HUES48 (cell line): ENCODE measurements at regions not wholly inside any gene's neighbourhood (a gene's known extent, or its start where the extent isn't known, plus 50 kb on each side); places are given as distances from the start of the nearest gene placed in this dataset.

Experiments
- H3K27ac ChIP-seq: one replicate; pipeline ENCODE4 v1.7.0; 2013; ENCODE audit warnings: low read depth, low read length, inconsistent platforms
- H3K27me3 ChIP-seq: 2 replicates; pipeline ENCODE4 v1.6.1; 2013; ENCODE audit warnings: mild to moderate bottlenecking, low read length; ENCODE audit not compliant: control insufficient read depth, insufficient read depth
- H3K36me3 ChIP-seq: 2 replicates; pipeline ENCODE4 v1.6.1; 2013; ENCODE audit warnings: low read length; ENCODE audit not compliant: control insufficient read depth, insufficient read depth
- H3K4me1 ChIP-seq: 2 replicates; pipeline ENCODE4 v1.6.1; 2013; ENCODE audit warnings: mild to moderate bottlenecking, low read length; ENCODE audit not compliant: control insufficient read depth, insufficient read depth
- H3K4me3 ChIP-seq: 2 replicates; pipeline ENCODE4 v1.5.1; 2013; ENCODE audit warnings: mild to moderate bottlenecking, low read depth, low read length
- H3K9ac ChIP-seq: 2 replicates; pipeline ENCODE4 v1.6.1; 2013; ENCODE audit warnings: mild to moderate bottlenecking, low read depth, low read length, moderate library complexity
- H3K9me3 ChIP-seq: 2 replicates; pipeline ENCODE4 v1.6.1; 2013; ENCODE audit warnings: low read length; ENCODE audit not compliant: control insufficient read depth, insufficient read depth

DNA sequence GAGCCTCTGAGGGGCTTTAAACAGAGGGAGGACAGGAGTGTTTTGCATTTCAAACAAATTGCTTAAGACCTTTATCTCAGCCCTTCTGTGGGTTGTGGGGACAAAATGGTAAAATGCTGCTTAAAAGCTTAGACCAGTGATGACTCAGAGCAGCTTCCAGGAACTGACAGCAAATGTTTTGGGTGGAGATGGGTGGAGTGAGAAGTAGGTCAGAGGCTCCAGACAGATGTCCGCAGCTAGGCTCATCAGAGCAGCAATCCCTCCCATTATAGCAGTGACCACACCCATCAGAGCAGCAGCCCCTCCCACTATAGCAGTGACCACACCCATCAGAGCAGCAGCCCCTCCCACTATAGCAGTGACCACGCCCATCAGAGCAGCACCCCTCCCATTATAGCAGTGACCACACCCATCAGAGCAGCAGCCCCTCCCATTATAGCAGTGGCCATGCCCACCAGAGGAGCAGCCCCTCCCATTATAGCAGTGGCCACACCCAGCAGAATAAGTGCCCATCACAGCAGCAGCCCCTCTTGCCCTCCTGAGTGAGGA is 532.2 kb downstream of the MATN1 start:
- Histone ChIP-seq H3K9me3 (no peaks in the 10 kb centered on the region), H3K4me1 (no peaks in the 10 kb centered on the region), H3K36me3 (no peaks in the 10 kb centered on the region), H3K9ac (no peak overlapping the region), H3K4me3 (no peak overlapping the region), H3K27ac (no peak overlapping the region), H3K27me3 (no peaks in the 10 kb centered on the region)

DNA sequence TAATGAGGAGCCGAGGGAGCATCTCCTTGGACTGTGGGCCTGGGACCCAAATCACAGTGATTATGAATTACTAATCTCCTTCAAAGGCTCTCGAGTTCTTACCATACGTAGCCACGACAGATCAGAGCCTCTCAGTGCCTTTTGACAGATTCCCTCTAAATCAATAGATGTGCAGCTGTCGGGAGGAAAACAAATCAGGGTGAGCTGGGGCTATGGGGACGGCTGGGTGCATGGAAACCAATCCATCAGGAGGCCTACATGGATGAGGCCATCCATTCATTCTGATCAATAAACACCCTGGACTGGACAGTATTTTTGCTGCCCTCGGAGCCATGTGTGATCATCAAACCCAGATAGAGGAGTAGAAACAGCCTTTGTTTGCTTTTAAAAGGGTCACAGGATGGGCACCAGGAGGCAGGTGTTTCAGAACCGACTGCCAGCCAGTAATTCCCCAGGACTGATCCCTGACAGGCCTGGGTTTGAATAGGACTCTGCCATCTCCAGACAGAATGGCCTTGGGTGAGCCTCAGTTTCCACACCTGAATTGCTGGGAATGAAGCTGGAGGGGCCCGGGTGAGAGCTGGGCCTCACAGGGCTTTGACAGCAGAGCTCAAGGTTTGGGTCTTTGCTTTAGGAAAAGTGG is 532.8 kb downstream of the MATN1 start:
- Histone ChIP-seq H3K9ac (no peak overlapping the region), H3K27me3 (no peaks in the 10 kb centered on the region), H3K9me3 (no peaks in the 10 kb centered on the region), H3K4me3 (no peak overlapping the region), H3K4me1 (no peaks in the 10 kb centered on the region), H3K27ac (no peak overlapping the region), H3K36me3 (no peaks in the 10 kb centered on the region)

DNA sequence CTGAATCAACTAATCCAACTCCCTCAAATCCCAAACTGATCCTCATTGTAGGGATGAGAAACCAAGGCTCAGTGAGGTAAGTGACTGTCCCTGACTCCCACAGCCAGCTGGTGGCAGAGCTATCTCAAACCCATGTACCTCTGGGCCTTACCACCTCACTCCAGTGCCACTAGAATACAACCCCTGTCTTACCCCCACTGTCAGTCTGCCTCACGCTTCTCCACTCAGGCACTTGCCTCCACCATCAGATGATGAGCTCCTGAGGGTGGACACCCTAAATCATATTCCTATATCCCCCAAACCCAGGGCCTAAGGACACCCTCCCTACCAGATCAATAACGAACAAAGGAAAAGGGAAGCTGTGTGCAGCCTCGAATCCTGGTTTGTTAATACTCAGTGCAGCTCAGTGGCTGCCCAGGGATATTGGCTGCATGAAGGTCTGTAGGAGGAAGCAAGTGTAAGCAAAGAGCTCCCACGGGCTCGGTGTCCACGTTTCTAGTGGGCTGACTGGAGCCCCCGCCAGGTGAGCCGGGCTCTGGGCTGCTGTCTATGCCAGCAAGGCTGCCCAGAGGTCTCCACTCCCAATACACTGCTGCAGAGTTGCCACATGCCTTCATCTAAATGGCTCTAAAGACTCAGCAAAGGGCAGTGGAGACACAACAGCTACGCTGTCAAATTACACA is 533.4 kb downstream of the MATN1 start:
- Histone ChIP-seq H3K4me1 (no peaks in the 10 kb centered on the region), H3K4me3 (no peak overlapping the region), H3K9ac (no peak overlapping the region), H3K36me3 (no peaks in the 10 kb centered on the region), H3K9me3 (no peaks in the 10 kb centered on the region), H3K27me3 (no peaks in the 10 kb centered on the region), H3K27ac (no peak overlapping the region)

DNA sequence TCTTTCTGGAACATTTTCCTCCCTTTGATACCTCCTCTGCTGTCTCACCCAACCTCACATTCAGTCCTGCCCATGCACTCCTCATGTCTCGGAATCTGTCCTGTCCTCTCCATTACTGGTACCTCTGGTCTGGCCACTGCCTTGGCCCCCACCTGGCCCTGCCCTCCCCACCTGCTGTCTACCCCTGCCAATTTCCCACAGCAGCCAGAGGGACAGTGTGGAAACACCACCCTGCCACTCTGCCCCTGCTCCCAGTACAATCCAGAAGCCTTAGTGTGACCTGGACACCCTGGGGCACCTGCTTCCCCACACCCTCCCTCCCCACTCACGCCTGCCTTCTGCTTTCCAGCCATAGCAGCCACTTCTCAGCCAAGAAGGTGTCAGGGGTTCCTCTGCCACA is 534.4 kb downstream of the MATN1 start:
- no peak overlapping the region for H3K4me3 ChIP-seq
- H3K4me1 ChIP-seq, result no peaks in the 10 kb centered on the region

DNA sequence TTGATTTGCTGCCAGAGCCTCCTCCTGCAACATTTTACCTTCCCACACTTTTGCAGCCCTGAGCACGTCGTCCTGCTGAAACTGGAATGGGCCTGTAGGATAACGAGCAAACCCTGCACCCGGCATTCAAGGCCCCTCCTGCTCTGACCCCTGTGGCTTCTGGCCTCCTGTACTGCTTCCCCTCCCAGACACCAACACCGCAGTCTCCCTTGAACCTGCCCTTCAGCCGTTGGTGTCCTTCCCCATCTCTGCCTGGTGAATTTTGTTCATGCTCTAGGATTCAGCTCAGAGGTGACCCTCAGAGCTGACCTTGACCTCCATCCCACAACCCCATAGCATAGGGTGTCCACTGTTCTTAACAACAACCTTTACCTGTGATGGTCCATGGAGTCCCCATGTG is 535.1 kb downstream of the MATN1 start:
- Histone ChIP-seq H3K4me1 (no peaks in the 10 kb centered on the region), H3K9ac (no peak overlapping the region), H3K36me3 (no peaks in the 10 kb centered on the region), H3K27me3 (no peaks in the 10 kb centered on the region), H3K27ac (no peak overlapping the region), H3K4me3 (no peak overlapping the region), H3K9me3 (no peaks in the 10 kb centered on the region)

More for the DNA sequence above, 534.4 kb downstream of the MATN1 start:
- Histone ChIP-seq H3K36me3 (no peaks in the 10 kb centered on the region), H3K27me3 (no peaks in the 10 kb centered on the region), H3K9me3 (no peaks in the 10 kb centered on the region), H3K27ac (no peak overlapping the region), H3K9ac (no peak overlapping the region)

DNA sequence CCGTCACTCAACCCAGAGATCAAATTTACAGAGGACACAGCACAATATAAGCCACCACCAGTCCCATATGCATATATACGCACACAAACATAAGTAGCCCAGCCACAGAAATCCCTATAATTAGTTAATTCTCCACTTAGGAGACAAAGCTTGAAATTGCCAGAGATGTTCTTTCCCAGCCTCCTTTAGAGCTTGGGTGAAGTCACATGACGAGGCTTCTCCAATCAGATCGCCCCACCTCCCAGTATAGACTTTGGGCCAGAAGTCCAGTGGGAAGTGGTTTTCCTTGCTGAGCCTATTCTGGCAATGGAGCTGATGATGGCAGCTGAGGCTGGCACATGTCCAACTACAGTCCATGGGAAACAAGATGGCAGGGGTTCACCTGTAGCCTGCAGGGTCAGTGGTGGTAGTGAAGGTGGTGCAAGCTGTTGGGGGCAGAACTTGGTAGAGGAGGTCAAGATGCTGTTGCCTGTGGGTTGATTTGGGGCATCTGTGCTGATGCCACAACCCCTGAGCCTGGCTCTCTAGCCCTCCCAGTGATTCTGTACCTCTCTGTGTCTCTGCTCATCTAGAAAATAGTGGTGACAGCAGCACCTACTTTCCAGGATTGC is 535.9 kb downstream of the MATN1 start:
- no peaks in the 10 kb centered on the region for H3K27me3 ChIP-seq
- H3K27ac ChIP-seq, result no peak overlapping the region
- H3K9ac ChIP-seq, result no peak overlapping the region
- no peaks in the 10 kb centered on the region for H3K9me3 ChIP-seq
- H3K4me3 ChIP-seq, result no peak overlapping the region
- H3K4me1 ChIP-seq, result no peaks in the 10 kb centered on the region
- H3K36me3 ChIP-seq, result no peaks in the 10 kb centered on the region

DNA sequence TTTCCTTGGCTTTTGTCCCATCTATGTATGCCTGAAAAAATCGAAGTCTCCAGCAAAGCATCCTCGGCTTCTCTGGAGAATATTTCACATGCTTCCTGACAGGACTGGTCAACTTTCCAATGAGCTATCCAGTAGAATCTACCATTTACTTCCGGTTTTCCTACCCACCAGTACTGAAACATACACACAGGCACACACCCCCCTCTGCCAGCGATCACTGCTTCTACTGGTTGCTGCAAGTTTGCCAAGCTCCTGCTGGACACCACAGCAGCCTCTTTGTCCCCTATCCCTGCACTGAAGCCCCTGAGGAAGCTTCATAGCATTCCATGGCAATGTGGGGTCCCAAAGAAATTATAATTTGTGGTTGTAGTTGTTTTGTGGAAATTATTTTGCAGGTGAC is 536.8 kb downstream of the MATN1 start:
- H3K27ac ChIP-seq, result no peak overlapping the region
- H3K27me3 ChIP-seq, result no peaks in the 10 kb centered on the region
- no peak overlapping the region for H3K4me3 ChIP-seq
- no peaks in the 10 kb centered on the region for H3K9me3 ChIP-seq
- H3K9ac ChIP-seq, result no peak overlapping the region
- no peaks in the 10 kb centered on the region for H3K4me1 ChIP-seq
- H3K36me3 ChIP-seq, result no peaks in the 10 kb centered on the region

DNA sequence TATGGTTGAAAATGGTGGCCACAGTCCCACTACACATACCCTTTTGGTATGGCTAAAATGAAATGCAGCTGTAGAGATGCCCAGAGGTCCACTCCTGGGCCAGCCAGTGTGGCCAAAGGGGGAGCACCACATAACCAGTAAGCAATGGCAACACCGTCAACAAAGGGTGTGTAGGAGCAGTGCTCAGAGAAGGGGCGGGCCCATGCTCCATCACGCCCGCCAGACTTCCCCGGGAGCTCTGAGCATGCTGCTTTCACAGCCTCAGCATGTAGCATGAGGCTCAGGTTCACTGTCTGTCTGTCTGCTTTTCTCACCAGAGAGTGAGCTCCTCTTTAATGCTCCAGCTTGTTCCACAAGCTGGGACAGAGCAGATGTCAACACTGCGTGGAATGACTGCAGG is 537.6 kb downstream of the MATN1 start:
- Histone ChIP-seq H3K9ac (no peak overlapping the region), H3K4me1 (no peaks in the 10 kb centered on the region), H3K36me3 (no peaks in the 10 kb centered on the region), H3K27ac (no peak overlapping the region), H3K9me3 (no peaks in the 10 kb centered on the region), H3K4me3 (no peak overlapping the region), H3K27me3 (no peaks in the 10 kb centered on the region)

DNA sequence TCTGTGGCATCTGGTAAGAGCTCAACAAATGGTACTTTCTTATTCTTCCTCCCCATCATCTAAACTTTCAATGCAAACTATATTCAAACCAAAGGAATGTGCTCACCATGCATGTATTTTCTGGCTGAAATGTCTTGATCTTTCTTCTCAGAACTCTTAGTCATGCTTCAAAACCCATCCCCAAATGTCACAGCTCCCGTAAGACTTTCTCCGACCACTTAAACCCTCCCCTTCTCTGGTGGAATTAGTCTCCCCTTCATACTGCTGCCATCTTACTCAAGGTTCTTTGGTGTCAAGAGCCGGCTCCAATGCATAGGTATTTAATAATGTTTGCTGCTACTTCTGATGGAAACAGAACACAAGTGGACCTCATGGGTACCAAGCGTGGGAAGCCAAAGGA is 538.1 kb downstream of the MATN1 start:
- H3K9ac ChIP-seq, result no peak overlapping the region
- no peaks in the 10 kb centered on the region for H3K4me1 ChIP-seq
- no peak overlapping the region for H3K27ac ChIP-seq
- H3K27me3 ChIP-seq, result no peaks in the 10 kb centered on the region
- no peak overlapping the region for H3K4me3 ChIP-seq
- no peaks in the 10 kb centered on the region for H3K9me3 ChIP-seq
- H3K36me3 ChIP-seq, result no peaks in the 10 kb centered on the region

DNA sequence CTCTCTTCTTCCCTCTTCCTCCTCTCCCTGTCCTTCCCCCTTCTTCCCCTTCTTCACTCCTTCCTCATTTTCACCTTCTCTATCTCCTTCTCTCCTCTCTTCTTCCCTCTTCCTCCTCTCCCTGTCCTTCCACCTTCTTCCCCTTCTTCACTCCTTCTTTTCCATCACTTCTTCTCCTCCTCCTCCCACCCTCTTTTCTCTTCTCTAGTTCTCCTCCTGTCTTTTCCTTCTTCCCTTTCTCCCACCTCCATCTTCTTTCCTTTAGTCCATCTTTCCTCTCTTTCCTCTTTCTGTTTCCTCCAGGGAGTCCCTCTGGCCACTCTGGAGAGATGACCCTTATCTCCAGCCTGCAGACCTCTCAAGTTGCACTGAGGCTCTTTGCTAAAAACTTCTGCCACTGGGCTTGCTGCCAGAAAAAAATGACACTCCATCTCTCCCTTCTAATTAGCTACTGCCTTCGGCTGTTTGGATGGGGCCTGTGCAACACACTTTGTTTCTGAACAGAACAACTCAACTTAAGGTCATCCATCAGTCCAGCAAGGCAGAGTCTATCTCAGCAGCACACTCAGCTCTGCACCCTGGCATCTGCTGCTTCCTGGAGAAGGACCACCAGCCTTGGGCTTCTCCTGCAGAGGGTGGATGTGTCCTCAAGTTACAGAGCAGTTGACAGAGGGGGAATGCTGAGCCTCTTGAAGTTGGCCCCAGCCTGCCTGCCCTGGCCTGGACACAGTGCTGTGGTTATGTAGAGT is 538.8 kb downstream of the MATN1 start:
- Histone ChIP-seq H3K27ac (no peak overlapping the region), H3K9ac (no peak overlapping the region), H3K9me3 (no peaks in the 10 kb centered on the region), H3K4me1 (no peaks in the 10 kb centered on the region), H3K4me3 (no peak overlapping the region), H3K27me3 (no peaks in the 10 kb centered on the region), H3K36me3 (no peaks in the 10 kb centered on the region)

DNA sequence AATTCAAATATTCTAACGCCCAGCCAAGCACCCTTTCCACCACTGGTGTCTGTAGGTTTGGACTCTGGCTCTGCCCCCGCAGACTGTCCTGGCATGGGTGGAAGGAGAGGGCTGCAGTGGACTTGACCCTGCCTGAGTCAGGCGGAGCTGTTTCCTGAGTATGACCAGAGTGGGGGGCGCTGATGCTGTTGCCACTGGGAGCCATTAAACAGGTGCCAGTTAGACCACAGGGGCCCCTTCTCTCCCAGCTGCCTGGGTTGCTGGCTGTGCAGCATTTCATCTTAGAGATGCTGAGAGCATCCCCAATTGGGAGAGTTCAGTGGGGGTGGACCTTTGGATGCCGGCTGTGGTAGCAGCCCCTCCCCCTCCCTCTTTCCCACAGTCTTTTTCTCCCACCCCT is 539.5 kb downstream of the MATN1 start:
- H3K4me3 ChIP-seq, result no peak overlapping the region
- no peak overlapping the region for H3K27ac ChIP-seq
- no peak overlapping the region for H3K9ac ChIP-seq
- H3K27me3 ChIP-seq, result no peaks in the 10 kb centered on the region
- H3K9me3 ChIP-seq, result no peaks in the 10 kb centered on the region
- H3K36me3 ChIP-seq, result no peaks in the 10 kb centered on the region
- H3K4me1 ChIP-seq, result no peaks in the 10 kb centered on the region
